ENCODE measurements at regions not wholly inside any gene's neighbourhood (a gene's known extent, or its start where the extent isn't known, plus 50 kb on each side); places are given as distances from the start of the nearest gene placed in this dataset.
"Not testable (repeated sequence)": the region's sequence is repeated elsewhere in the genome, so short reads cannot be mapped to it uniquely, and the experiment has no call there.

GRCh38 chr13:46467694-46468093 lies 80.6 kb upstream of the RUBCNL start:
- DNase-seq = peak; percentile 58
- not testable (repeated sequence) for H3K27me3 ChIP-seq (ENCODE audit: insufficient read depth, low read length, poor library complexity); H3K4ac ChIP-seq (ENCODE audit: low read depth, low read length); H3K23ac ChIP-seq (ENCODE audit: low read length); H2AK5ac ChIP-seq (ENCODE audit: low read length); H2BK15ac ChIP-seq (replicated peaks; ENCODE audit: low read depth); H3K79me2 ChIP-seq (ENCODE audit: control insufficient read depth, insufficient read depth, low read length); H3K9ac ChIP-seq (ENCODE audit: low read length); H4K8ac ChIP-seq (ENCODE audit: low read depth, low read length); H4K5ac ChIP-seq (ENCODE audit: low read length); H3K4me1 ChIP-seq (ENCODE audit: control insufficient read depth, low read depth, low read length); H3K4me2 ChIP-seq (ENCODE audit: low read length); H2BK120ac ChIP-seq (ENCODE audit: low read depth, low read length); H3K79me1 ChIP-seq (ENCODE audit: low read length); H3K56ac ChIP-seq (ENCODE audit: low read length); H2BK5ac ChIP-seq (ENCODE audit: low read length); H3K36me3 ChIP-seq (ENCODE audit: control insufficient read depth, insufficient read depth, low read length); H3K4me3 ChIP-seq (ENCODE audit: low read length)
- WGBS (ENCODE audit: extremely low coverage, insufficient coverage, low lambda C conversion rate) = no CpG with 5 or more reads among the region's 10 CpGs
- Histone ChIP-seq H3K27ac (ENCODE audit: low read depth, low read length) (peak overlapping the region; percentile 31), H3K18ac (ENCODE audit: low read length) (peak overlapping the region; percentile 23)

GRCh38 chr13:46466074-46466473 lies 79.0 kb upstream of the RUBCNL start:
- not testable (repeated sequence) for H2AK5ac ChIP-seq (ENCODE audit: low read length); H3K4me1 ChIP-seq (ENCODE audit: control insufficient read depth, low read depth, low read length); H2BK5ac ChIP-seq (ENCODE audit: low read length); H4K5ac ChIP-seq (ENCODE audit: low read length); H4K8ac ChIP-seq (ENCODE audit: low read depth, low read length); H3K4ac ChIP-seq (ENCODE audit: low read depth, low read length); H3K4me2 ChIP-seq (ENCODE audit: low read length); H3K36me3 ChIP-seq (ENCODE audit: control insufficient read depth, insufficient read depth, low read length); H3K79me2 ChIP-seq (ENCODE audit: control insufficient read depth, insufficient read depth, low read length); H3K9ac ChIP-seq (ENCODE audit: low read length); H3K4me3 ChIP-seq (ENCODE audit: low read length); H3K56ac ChIP-seq (ENCODE audit: low read length); H3K27ac ChIP-seq (ENCODE audit: low read depth, low read length); H3K79me1 ChIP-seq (ENCODE audit: low read length); H3K18ac ChIP-seq (ENCODE audit: low read length); DNase-seq; H3K23ac ChIP-seq (ENCODE audit: low read length); H2BK120ac ChIP-seq (ENCODE audit: low read depth, low read length); H2BK15ac ChIP-seq (replicated peaks; ENCODE audit: low read depth); H3K27me3 ChIP-seq (ENCODE audit: insufficient read depth, low read length, poor library complexity)
- no CpG with 5 or more reads among the region's 7 CpGs for WGBS (ENCODE audit: extremely low coverage, insufficient coverage, low lambda C conversion rate)

GRCh38 chr13:46463719-46464118 lies 76.7 kb upstream of the RUBCNL start:
- no CpG with 5 or more reads among the region's 23 CpGs for WGBS (ENCODE audit: extremely low coverage, insufficient coverage, low lambda C conversion rate)
- DNase-seq = no peak

GRCh38 chr13:46460223-46460622 lies 73.2 kb upstream of the RUBCNL start:
- not testable (repeated sequence) for H3K18ac ChIP-seq (ENCODE audit: low read length); H3K27ac ChIP-seq (ENCODE audit: low read depth, low read length); DNase-seq; H2BK15ac ChIP-seq (replicated peaks; ENCODE audit: low read depth); H3K79me1 ChIP-seq (ENCODE audit: low read length); H3K56ac ChIP-seq (ENCODE audit: low read length); H4K5ac ChIP-seq (ENCODE audit: low read length); H3K4me2 ChIP-seq (ENCODE audit: low read length); H2AK5ac ChIP-seq (ENCODE audit: low read length); H2BK5ac ChIP-seq (ENCODE audit: low read length); H3K4me3 ChIP-seq (ENCODE audit: low read length); H2BK120ac ChIP-seq (ENCODE audit: low read depth, low read length); H3K23ac ChIP-seq (ENCODE audit: low read length); H3K9ac ChIP-seq (ENCODE audit: low read length); H3K27me3 ChIP-seq (ENCODE audit: insufficient read depth, low read length, poor library complexity); H3K4me1 ChIP-seq (ENCODE audit: control insufficient read depth, low read depth, low read length); H4K8ac ChIP-seq (ENCODE audit: low read depth, low read length); H3K36me3 ChIP-seq (ENCODE audit: control insufficient read depth, insufficient read depth, low read length); H3K4ac ChIP-seq (ENCODE audit: low read depth, low read length); H3K79me2 ChIP-seq (ENCODE audit: control insufficient read depth, insufficient read depth, low read length)
- no CpG with 5 or more reads among the region's 4 CpGs for whole genome bisulfite sequencing (ENCODE audit: extremely low coverage, insufficient coverage, low lambda C conversion rate)

More at GRCh38 chr13:46463719-46464118, 76.7 kb upstream of the RUBCNL start:
- no peak overlapping the region for H4K8ac ChIP-seq (ENCODE audit: low read depth, low read length)
- no peaks in the 10 kb centered on the region for H3K4me1 ChIP-seq (ENCODE audit: control insufficient read depth, low read depth, low read length)
- H3K27ac ChIP-seq (ENCODE audit: low read depth, low read length) = no peak overlapping the region
- no peak overlapping the region for H3K23ac ChIP-seq (ENCODE audit: low read length)
- H2BK120ac ChIP-seq (ENCODE audit: low read depth, low read length) = no peak overlapping the region
- no peaks in the 10 kb centered on the region for H3K79me2 ChIP-seq (ENCODE audit: control insufficient read depth, insufficient read depth, low read length)
- no peaks in the 10 kb centered on the region for H3K27me3 ChIP-seq (ENCODE audit: insufficient read depth, low read length, poor library complexity)
- H3K4me2 ChIP-seq (ENCODE audit: low read length) = no peak overlapping the region
- no peak overlapping the region for H3K4ac ChIP-seq (ENCODE audit: low read depth, low read length)
- no peak overlapping the region for H3K56ac ChIP-seq (ENCODE audit: low read length)
- H2BK5ac ChIP-seq (ENCODE audit: low read length) = no peak overlapping the region
- no peak overlapping the region for H3K18ac ChIP-seq (ENCODE audit: low read length)
- no peaks in the 10 kb centered on the region for H3K79me1 ChIP-seq (ENCODE audit: low read length)
- no peak overlapping the region for H3K4me3 ChIP-seq (ENCODE audit: low read length)
- no peaks in the 10 kb centered on the region for H3K36me3 ChIP-seq (ENCODE audit: control insufficient read depth, insufficient read depth, low read length)
- no peak overlapping the region for H3K9ac ChIP-seq (ENCODE audit: low read length)
- no peak overlapping the region for H2AK5ac ChIP-seq (ENCODE audit: low read length)
- no peak overlapping the region for H2BK15ac ChIP-seq (replicated peaks; ENCODE audit: low read depth)
- H4K5ac ChIP-seq (ENCODE audit: low read length) = no peak overlapping the region

GRCh38 chr13:46457255-46457654 lies 70.2 kb upstream of the RUBCNL start:
- H2BK5ac ChIP-seq (ENCODE audit: low read length); H2BK120ac ChIP-seq (ENCODE audit: low read depth, low read length); H3K56ac ChIP-seq (ENCODE audit: low read length); H3K27me3 ChIP-seq (ENCODE audit: insufficient read depth, low read length, poor library complexity); H2BK15ac ChIP-seq (replicated peaks; ENCODE audit: low read depth); H3K4me1 ChIP-seq (ENCODE audit: control insufficient read depth, low read depth, low read length); H3K4ac ChIP-seq (ENCODE audit: low read depth, low read length); H3K27ac ChIP-seq (ENCODE audit: low read depth, low read length); H3K36me3 ChIP-seq (ENCODE audit: control insufficient read depth, insufficient read depth, low read length); H3K9ac ChIP-seq (ENCODE audit: low read length); H3K4me3 ChIP-seq (ENCODE audit: low read length); H4K8ac ChIP-seq (ENCODE audit: low read depth, low read length); H3K18ac ChIP-seq (ENCODE audit: low read length); H3K79me1 ChIP-seq (ENCODE audit: low read length); H3K23ac ChIP-seq (ENCODE audit: low read length); DNase-seq; H2AK5ac ChIP-seq (ENCODE audit: low read length); H3K4me2 ChIP-seq (ENCODE audit: low read length); H4K5ac ChIP-seq (ENCODE audit: low read length); H3K79me2 ChIP-seq (ENCODE audit: control insufficient read depth, insufficient read depth, low read length): not testable (repeated sequence)
- no CpG with 5 or more reads among the region's 2 CpGs for WGBS (ENCODE audit: extremely low coverage, insufficient coverage, low lambda C conversion rate)

- H3K4me3 ChIP-seq (ENCODE audit: low read length); H2AK5ac ChIP-seq (ENCODE audit: low read length); H3K27me3 ChIP-seq (ENCODE audit: insufficient read depth, low read length, poor library complexity); H3K9ac ChIP-seq (ENCODE audit: low read length); H3K56ac ChIP-seq (ENCODE audit: low read length); H3K4ac ChIP-seq (ENCODE audit: low read depth, low read length); H3K4me1 ChIP-seq (ENCODE audit: control insufficient read depth, low read depth, low read length); H2BK120ac ChIP-seq (ENCODE audit: low read depth, low read length); H3K23ac ChIP-seq (ENCODE audit: low read length); H4K8ac ChIP-seq (ENCODE audit: low read depth, low read length); H4K5ac ChIP-seq (ENCODE audit: low read length); H3K18ac ChIP-seq (ENCODE audit: low read length); H2BK5ac ChIP-seq (ENCODE audit: low read length); H3K79me2 ChIP-seq (ENCODE audit: control insufficient read depth, insufficient read depth, low read length); H3K4me2 ChIP-seq (ENCODE audit: low read length); H3K36me3 ChIP-seq (ENCODE audit: control insufficient read depth, insufficient read depth, low read length); H3K79me1 ChIP-seq (ENCODE audit: low read length); H3K27ac ChIP-seq (ENCODE audit: low read depth, low read length); H2BK15ac ChIP-seq (replicated peaks; ENCODE audit: low read depth): not testable (repeated sequence)
- peak; percentile 94 for DNase-seq
- WGBS (ENCODE audit: extremely low coverage, insufficient coverage, low lambda C conversion rate) = no CpG with 5 or more reads among the region's 4 CpGs
Observed at GRCh38 chr13:46455924-46456323, 68.9 kb upstream of the RUBCNL start.

Data from mesendoderm (in vitro differentiated cells).